Nephron (organoid): ENCODE measurements at regions not wholly inside any gene's neighbourhood (a gene's known extent, or its start where the extent isn't known, plus 50 kb on each side); places are given as distances from the start of the nearest gene placed in this dataset.

Experiments used
- H3K27ac Mint-ChIP-seq, 3 experiments: 2 replicates each; pipeline ENCODE4 v1.8.0; 2020; ENCODE audit warnings: mixed read lengths in 3 of 3, mild to moderate bottlenecking in 2 of 3, moderate library complexity in 1 of 3
- H3K27me3 Mint-ChIP-seq: 2 replicates; pipeline ENCODE4 v1.8.0; 2021; ENCODE audit warnings: low read depth, mild to moderate bottlenecking, moderate library complexity, mixed read lengths
- H3K36me3 Mint-ChIP-seq: 2 replicates; pipeline ENCODE4 v1.8.0; 2020; ENCODE audit warnings: low read depth, mixed read lengths
- H3K4me1 Mint-ChIP-seq: 2 replicates; pipeline ENCODE4 v1.8.0; 2020; ENCODE audit warnings: mixed read lengths
- H3K4me3 Mint-ChIP-seq, 3 experiments: 2 replicates each; pipeline ENCODE4 v1.8.0; 2020; ENCODE audit warnings: mild to moderate bottlenecking in 3 of 3, mixed read lengths in 3 of 3, moderate library complexity in 2 of 3
- H3K9me3 Mint-ChIP-seq: 2 replicates; pipeline ENCODE4 v1.8.0; 2020; ENCODE audit warnings: mixed read lengths
- TF ChIP-seq, protein P1 (sequence below), 3 experiments: fragments of 200-600 bp; sonication (generic); IDR thresholded peaks; one replicate each; pipeline ENCODE4 v1.5.0; 2021; ENCODE audit warnings: antibody characterized with exemption in 3 of 3; ENCODE audit not compliant: unreplicated experiment in 3 of 3

DNA sequence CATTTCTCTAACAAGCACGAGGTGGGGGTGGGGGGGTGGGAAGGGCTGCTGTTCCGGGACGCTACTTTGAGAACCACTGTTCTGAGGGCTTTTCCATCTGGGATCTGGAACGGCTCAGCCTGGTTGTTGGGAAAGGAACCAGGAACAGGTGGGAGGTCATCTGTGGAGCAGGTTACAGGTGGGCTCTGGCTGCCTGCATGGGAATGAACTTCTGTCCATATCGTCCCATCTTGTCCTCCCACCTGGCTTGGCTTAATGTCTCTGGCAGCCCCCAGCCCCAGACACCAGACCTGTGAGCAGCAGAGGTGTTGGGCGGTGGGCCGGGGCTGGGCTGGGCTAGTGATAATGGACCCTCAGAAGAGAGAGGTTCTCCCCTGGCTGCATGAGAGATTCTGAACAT lies 69.4 kb upstream of the TARDBP start:
- TF ChIP-seq, protein P1, sequence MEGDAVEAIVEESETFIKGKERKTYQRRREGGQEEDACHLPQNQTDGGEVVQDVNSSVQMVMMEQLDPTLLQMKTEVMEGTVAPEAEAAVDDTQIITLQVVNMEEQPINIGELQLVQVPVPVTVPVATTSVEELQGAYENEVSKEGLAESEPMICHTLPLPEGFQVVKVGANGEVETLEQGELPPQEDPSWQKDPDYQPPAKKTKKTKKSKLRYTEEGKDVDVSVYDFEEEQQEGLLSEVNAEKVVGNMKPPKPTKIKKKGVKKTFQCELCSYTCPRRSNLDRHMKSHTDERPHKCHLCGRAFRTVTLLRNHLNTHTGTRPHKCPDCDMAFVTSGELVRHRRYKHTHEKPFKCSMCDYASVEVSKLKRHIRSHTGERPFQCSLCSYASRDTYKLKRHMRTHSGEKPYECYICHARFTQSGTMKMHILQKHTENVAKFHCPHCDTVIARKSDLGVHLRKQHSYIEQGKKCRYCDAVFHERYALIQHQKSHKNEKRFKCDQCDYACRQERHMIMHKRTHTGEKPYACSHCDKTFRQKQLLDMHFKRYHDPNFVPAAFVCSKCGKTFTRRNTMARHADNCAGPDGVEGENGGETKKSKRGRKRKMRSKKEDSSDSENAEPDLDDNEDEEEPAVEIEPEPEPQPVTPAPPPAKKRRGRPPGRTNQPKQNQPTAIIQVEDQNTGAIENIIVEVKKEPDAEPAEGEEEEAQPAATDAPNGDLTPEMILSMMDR (IDR thresholded peaks at IDR 0.05; ENCODE audit: unreplicated experiment in 3 of 3): no peak
- no peaks in the 10 kb centered on the region for H3K9me3 Mint-ChIP-seq
- H3K27me3 Mint-ChIP-seq: peaks cover 62% of the 10 kb centered on the region
- H3K36me3 Mint-ChIP-seq: no peaks in the 10 kb centered on the region
- H3K4me1 Mint-ChIP-seq: peaks cover 54% of the 10 kb centered on the region
- no peak overlapping the region for H3K4me3 Mint-ChIP-seq
- peak overlapping the region in 2 of 3 experiments; percentile 43 to 69 for H3K27ac Mint-ChIP-seq

DNA sequence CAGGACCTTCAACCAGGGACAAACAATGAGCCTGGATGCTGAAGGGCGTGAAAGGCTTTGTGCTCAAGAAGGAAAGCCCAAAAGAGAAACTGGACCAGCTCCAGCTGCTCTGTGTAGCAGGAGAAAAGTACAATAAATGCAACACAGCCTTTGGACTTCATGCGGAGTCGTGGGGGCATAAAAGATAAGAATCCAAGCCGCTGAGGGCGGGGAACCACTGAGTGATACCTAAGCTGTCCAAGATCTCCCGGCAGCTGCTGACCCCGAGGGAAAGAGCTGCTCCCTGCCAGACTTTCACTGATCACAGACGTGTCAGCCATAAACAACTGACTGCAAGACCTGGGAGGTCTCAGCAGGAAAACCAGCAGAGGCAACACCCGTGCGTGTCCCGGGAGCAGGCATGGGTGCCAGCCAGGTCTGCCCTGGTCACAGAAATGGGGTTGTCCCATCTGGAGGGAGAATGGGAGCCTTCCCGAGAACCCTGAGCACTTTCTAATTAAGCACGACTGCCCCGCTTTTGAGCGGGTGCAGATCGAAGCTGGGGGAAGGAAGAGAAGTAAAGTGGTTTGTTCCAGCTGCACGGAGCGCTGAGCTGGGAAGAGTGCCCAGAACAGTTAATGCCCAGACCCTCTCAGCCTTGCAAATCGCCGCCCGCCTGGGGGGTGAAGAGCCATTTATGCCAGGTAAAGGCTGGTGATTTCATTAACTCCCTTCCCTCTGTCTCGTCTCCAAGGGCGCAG lies 68.3 kb upstream of the TARDBP start:
- H3K27ac Mint-ChIP-seq: peak overlapping the region; percentile 43 to 69 (median 47)
- peaks cover 53% of the 10 kb centered on the region for H3K27me3 Mint-ChIP-seq
- H3K36me3 Mint-ChIP-seq: no peaks in the 10 kb centered on the region
- peaks cover 54% of the 10 kb centered on the region for H3K4me1 Mint-ChIP-seq
- H3K9me3 Mint-ChIP-seq: no peaks in the 10 kb centered on the region
- TF ChIP-seq, protein P1 (IDR thresholded peaks at IDR 0.05; ENCODE audit: unreplicated experiment in 3 of 3): no peak
- H3K4me3 Mint-ChIP-seq: peak overlapping the region; percentile 43 to 57 (median 50)

DNA sequence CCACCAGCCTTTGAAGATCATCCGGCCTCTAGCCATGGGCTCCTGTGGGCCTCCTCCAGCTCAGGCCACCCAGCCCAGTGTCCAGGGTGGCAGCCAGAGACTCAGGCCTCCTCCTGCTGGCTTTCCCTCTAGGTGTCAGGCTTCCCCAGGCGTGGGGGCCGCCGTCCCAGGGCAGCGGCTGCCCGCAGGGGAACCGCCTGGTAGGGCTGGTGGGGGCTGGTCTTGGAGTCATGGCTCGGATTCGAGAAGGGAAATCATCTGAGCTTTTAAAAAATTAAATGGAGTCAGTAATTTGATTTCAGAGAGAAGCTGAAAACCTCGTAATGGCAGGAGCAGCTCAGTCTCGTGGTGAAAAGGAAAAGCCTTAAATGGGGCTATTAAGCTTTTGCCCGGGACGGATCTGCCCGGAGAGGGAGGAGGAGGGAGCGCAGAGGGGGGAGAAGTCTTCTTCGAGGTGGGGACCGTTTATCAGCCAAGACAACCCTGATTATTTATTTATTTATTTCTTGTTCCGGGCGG lies 66.4 kb upstream of the TARDBP start:
- no peaks in the 10 kb centered on the region for H3K36me3 Mint-ChIP-seq

DNA sequence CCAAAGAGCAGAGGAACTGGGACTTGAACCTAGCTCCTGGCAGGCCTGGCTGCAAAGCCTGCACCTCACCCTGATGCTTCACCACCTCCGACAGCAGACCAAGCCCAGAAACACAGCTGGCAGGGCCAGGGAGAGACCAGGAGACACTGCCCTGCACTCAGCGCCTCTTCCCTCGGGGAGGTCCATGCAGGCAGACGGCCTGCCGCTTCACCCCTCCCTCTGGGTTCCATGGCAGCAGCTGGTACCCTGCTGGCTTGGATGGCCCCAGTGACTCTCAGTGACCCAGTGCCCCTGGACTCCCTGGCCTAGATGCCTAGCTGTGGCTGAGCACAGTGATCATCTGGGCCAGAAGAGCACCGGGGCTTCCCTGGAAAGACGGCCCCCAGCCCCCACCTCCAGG lies 65.3 kb upstream of the TARDBP start:
- Mint-ChIP-seq H3K4me3 (no peak overlapping the region), H3K9me3 (no peaks in the 10 kb centered on the region)
- TF ChIP-seq, protein P1 (IDR thresholded peaks at IDR 0.05; ENCODE audit: unreplicated experiment in 3 of 3): no peak

More for the DNA sequence above, 66.4 kb upstream of the TARDBP start:
- H3K27me3 Mint-ChIP-seq: peaks cover 35% of the 10 kb centered on the region
- TF ChIP-seq, protein P1 (IDR thresholded peaks at IDR 0.05; ENCODE audit: unreplicated experiment in 3 of 3): no peak
- peaks cover 39% of the 10 kb centered on the region for H3K4me1 Mint-ChIP-seq
- H3K4me3 Mint-ChIP-seq: no peak overlapping the region
- no peaks in the 10 kb centered on the region for H3K9me3 Mint-ChIP-seq
- peak overlapping the region in 1 of 3 experiments; percentile 32 for H3K27ac Mint-ChIP-seq

DNA sequence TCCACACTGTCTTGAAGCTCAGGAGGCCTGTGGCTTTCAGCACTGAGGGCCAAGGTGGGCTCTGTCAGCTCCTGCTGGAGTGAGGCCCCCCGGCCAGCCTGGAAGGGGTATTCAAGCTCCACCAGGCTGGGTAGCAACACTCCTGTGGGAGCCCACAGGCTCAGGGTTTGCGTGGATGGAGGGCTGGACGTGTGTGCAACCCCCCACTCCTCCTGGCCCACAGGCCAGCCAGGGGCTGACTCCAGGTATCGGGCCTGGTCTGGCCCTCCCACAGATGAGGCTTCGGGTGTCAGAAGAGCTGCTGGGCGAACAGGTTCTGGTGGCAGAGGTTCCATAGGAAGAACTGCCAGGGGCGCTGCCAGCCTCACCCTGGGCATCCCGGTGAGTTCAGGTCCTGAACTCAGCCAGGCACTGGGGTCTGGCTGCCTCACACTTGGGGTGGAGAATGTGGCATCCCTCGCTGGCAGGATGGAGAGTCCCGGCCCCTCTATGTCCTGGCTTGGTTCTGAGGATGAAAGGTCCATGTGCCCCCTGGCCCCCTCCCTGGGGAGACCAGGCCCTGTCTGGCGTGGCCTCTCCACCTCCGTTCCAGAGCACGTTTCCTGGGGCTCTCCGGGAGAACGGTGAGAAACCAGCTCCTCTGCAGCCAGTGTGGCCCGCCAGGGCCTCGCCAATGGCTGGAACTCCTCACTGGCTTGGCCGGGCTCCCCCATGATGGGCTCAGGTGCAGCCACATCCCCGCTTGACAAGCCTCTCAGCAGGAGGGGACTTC lies 64.6 kb upstream of the TARDBP start:
- no peaks in the 10 kb centered on the region for H3K36me3 Mint-ChIP-seq
- H3K4me1 Mint-ChIP-seq: peaks cover 23% of the 10 kb centered on the region
- no peak overlapping the region for H3K4me3 Mint-ChIP-seq
- TF ChIP-seq, protein P1 (IDR thresholded peaks at IDR 0.05; ENCODE audit: unreplicated experiment in 3 of 3): no peak
- peaks cover 32% of the 10 kb centered on the region for H3K27me3 Mint-ChIP-seq
- no peak overlapping the region for H3K27ac Mint-ChIP-seq
- H3K9me3 Mint-ChIP-seq: no peaks in the 10 kb centered on the region

More for the DNA sequence above, 65.3 kb upstream of the TARDBP start:
- peaks cover 38% of the 10 kb centered on the region for H3K27me3 Mint-ChIP-seq
- no peaks in the 10 kb centered on the region for H3K36me3 Mint-ChIP-seq
- H3K4me1 Mint-ChIP-seq: peaks cover 28% of the 10 kb centered on the region
- H3K27ac Mint-ChIP-seq: no peak overlapping the region
